Hematopoietic multipotent progenitor cell treated with erythropoietin and hydrocortisone succinate and interleukin-3 and kit ligand, for 15 days (in vitro differentiated cells): ENCODE measurements at regions not wholly inside any gene's neighbourhood (a gene's known extent, or its start where the extent isn't known, plus 50 kb on each side); places are given as distances from the start of the nearest gene placed in this dataset.
"Not testable (repeated sequence)": the region's sequence is repeated elsewhere in the genome, so short reads cannot be mapped to it uniquely, and the experiment has no call there.

Source experiments
- DNase-seq: peaks from one replicate; pipeline ENCODE4 v3.0.0-alpha.2; 2015; ENCODE audit warnings: low spot score

GRCh38 chr17:34082404-34082803 lies 172.7 kb upstream of the CCL2 start:
- DNase-seq: no peak

GRCh38 chr17:34089042-34089441 lies 166.0 kb upstream of the CCL2 start:
- not testable (repeated sequence) for DNase-seq

- DNase-seq: no peak
Measured at GRCh38 chr17:34090593-34090992, 164.5 kb upstream of the CCL2 start.

GRCh38 chr17:34091975-34092374 lies 163.1 kb upstream of the CCL2 start:
- no peak for DNase-seq

GRCh38 chr17:34095106-34095505 lies 160.0 kb upstream of the CCL2 start:
- DNase-seq: no peak

GRCh38 chr17:34098699-34099098 lies 156.4 kb upstream of the CCL2 start:
- no peak for DNase-seq

GRCh38 chr17:34099859-34100515 lies 155.1 kb upstream of the CCL2 start:
- no peak for DNase-seq

- DNase-seq: no peak
Measured at GRCh38 chr17:34107019-34107418, 148.1 kb upstream of the CCL2 start.

GRCh38 chr17:34110315-34110714 lies 144.8 kb upstream of the CCL2 start:
- no peak for DNase-seq

GRCh38 chr17:34113089-34113488 lies 142.0 kb upstream of the CCL2 start:
- no peak for DNase-seq

- DNase-seq: no peak
Measured at GRCh38 chr17:34114174-34114573, 140.9 kb upstream of the CCL2 start.

GRCh38 chr17:34116306-34116705 lies 138.8 kb upstream of the CCL2 start:
- DNase-seq: no peak

GRCh38 chr17:34117332-34117731 lies 137.8 kb upstream of the CCL2 start:
- DNase-seq: no peak

- no peak for DNase-seq
Measured at GRCh38 chr17:34117811-34118210, 137.3 kb upstream of the CCL2 start.

- no peak for DNase-seq
Measured at GRCh38 chr17:34118564-34118963, 136.5 kb upstream of the CCL2 start.

- DNase-seq: no peak
Measured at GRCh38 chr17:34121311-34121710, 133.8 kb upstream of the CCL2 start.

- no peak for DNase-seq
Measured at GRCh38 chr17:34122515-34122914, 132.6 kb upstream of the CCL2 start.

GRCh38 chr17:34125010-34125409 lies 130.1 kb upstream of the CCL2 start:
- no peak for DNase-seq

GRCh38 chr17:34125921-34126320 lies 129.2 kb upstream of the CCL2 start:
- DNase-seq: no peak

- DNase-seq: no peak
Measured at GRCh38 chr17:34126496-34126895, 128.6 kb upstream of the CCL2 start.

GRCh38 chr17:34126965-34127364 lies 128.1 kb upstream of the CCL2 start:
- no peak for DNase-seq

- DNase-seq: no peak
Measured at GRCh38 chr17:34130544-34130943, 124.5 kb upstream of the CCL2 start.

- DNase-seq: no peak
Measured at GRCh38 chr17:34131386-34131785, 123.7 kb upstream of the CCL2 start.

- no peak for DNase-seq
Measured at GRCh38 chr17:34133350-34133749, 121.7 kb upstream of the CCL2 start.

- DNase-seq: no peak
Measured at GRCh38 chr17:34135841-34136240, 119.2 kb upstream of the CCL2 start.
